ENCODE measurements at regions not wholly inside any gene's neighbourhood (a gene's known extent, or its start where the extent isn't known, plus 50 kb on each side); places are given as distances from the start of the nearest gene placed in this dataset.

- DNase-seq (ENCODE audit: low read depth, low spot score) (no peak), ATAC-seq (no peak)
- no peak overlapping the region for H3K27ac ChIP-seq (ENCODE audit: low read depth, low read length)
- ChIA-PET CTCF (no interaction called here), POLR2A (no interaction called here), RAD21 (ENCODE audit: low non-redundant PET in 1 of 2, low total read pairs in 2 of 2, uncharacterized antibody in 2 of 2, unreplicated experiment in 2 of 2) (no interaction called here)
- no peaks in the 10 kb centered on the region for H3K36me3 ChIP-seq (ENCODE audit: control insufficient read depth in 1 of 2, insufficient read depth in 2 of 2, low read length in 2 of 2)
- no TSS peak for BruUV-seq (replicated peaks)
- H3K9me2 ChIP-seq (ENCODE audit: insufficient read depth), result no peaks in the 10 kb centered on the region
- no peaks in the 10 kb centered on the region for H3K27me3 ChIP-seq (ENCODE audit: insufficient read depth, low read length)
- no peaks in the 10 kb centered on the region for H4K20me1 ChIP-seq (ENCODE audit: insufficient read depth)
- H3K9me3 ChIP-seq (ENCODE audit: control insufficient read depth in 1 of 2, insufficient read depth in 1 of 2, low read depth in 1 of 2, low read length in 2 of 2), result no peaks in the 10 kb centered on the region
- no peak overlapping the region for H3K4me3 ChIP-seq (replicated peaks in 1 of 2; ENCODE audit: low read depth in 1 of 2, low read length in 2 of 2)
- H3K79me2 ChIP-seq (ENCODE audit: insufficient read depth, low read length), result no peaks in the 10 kb centered on the region
- H3K4me1 ChIP-seq (ENCODE audit: control insufficient read depth in 1 of 2, insufficient read depth in 2 of 2, low read length in 2 of 2), result no peaks in the 10 kb centered on the region
- TF ChIP-seq, protein P1, sequence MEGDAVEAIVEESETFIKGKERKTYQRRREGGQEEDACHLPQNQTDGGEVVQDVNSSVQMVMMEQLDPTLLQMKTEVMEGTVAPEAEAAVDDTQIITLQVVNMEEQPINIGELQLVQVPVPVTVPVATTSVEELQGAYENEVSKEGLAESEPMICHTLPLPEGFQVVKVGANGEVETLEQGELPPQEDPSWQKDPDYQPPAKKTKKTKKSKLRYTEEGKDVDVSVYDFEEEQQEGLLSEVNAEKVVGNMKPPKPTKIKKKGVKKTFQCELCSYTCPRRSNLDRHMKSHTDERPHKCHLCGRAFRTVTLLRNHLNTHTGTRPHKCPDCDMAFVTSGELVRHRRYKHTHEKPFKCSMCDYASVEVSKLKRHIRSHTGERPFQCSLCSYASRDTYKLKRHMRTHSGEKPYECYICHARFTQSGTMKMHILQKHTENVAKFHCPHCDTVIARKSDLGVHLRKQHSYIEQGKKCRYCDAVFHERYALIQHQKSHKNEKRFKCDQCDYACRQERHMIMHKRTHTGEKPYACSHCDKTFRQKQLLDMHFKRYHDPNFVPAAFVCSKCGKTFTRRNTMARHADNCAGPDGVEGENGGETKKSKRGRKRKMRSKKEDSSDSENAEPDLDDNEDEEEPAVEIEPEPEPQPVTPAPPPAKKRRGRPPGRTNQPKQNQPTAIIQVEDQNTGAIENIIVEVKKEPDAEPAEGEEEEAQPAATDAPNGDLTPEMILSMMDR (IDR thresholded peaks at IDR 0.05 in 2 of 3, conservative IDR thresholded peaks at IDR 0.05 in 1 of 3; ENCODE audit: borderline replicate concordance in 1 of 3, insufficient read depth in 1 of 3, low read depth in 2 of 3, low read length in 2 of 3), result no peak
- no peak for TF ChIP-seq YY1 (IDR thresholded peaks at IDR 0.05; ENCODE audit: extremely low read depth, insufficient replicate concordance, low read depth, low read length)
- no peak for TF ChIP-seq REST (IDR thresholded peaks at IDR 0.05; ENCODE audit: low read depth)
- TF ChIP-seq, protein P2, sequence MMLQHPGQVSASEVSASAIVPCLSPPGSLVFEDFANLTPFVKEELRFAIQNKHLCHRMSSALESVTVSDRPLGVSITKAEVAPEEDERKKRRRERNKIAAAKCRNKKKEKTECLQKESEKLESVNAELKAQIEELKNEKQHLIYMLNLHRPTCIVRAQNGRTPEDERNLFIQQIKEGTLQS (IDR thresholded peaks at IDR 0.05), result no peak
- TF ChIP-seq EZH2phosphoT487 (IDR thresholded peaks at IDR 0.05; ENCODE audit: borderline replicate concordance), result no peak
- TF ChIP-seq SP1 (IDR thresholded peaks at IDR 0.05; ENCODE audit: low read depth), result no peak
- TF ChIP-seq, protein P3, sequence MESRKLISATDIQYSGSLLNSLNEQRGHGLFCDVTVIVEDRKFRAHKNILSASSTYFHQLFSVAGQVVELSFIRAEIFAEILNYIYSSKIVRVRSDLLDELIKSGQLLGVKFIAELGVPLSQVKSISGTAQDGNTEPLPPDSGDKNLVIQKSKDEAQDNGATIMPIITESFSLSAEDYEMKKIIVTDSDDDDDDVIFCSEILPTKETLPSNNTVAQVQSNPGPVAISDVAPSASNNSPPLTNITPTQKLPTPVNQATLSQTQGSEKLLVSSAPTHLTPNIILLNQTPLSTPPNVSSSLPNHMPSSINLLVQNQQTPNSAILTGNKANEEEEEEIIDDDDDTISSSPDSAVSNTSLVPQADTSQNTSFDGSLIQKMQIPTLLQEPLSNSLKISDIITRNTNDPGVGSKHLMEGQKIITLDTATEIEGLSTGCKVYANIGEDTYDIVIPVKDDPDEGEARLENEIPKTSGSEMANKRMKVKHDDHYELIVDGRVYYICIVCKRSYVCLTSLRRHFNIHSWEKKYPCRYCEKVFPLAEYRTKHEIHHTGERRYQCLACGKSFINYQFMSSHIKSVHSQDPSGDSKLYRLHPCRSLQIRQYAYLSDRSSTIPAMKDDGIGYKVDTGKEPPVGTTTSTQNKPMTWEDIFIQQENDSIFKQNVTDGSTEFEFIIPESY (IDR thresholded peaks at IDR 0.05; ENCODE audit: extremely low read depth, insufficient replicate concordance, low read length), result no peak
- TF ChIP-seq EGR1 (IDR thresholded peaks at IDR 0.05; ENCODE audit: low read depth), result no peak
- no peak for TF ChIP-seq TCF7L2 (IDR thresholded peaks at IDR 0.05; ENCODE audit: borderline replicate concordance, extremely low read depth, insufficient read depth, insufficient read length)
- TF ChIP-seq ZFX (IDR thresholded peaks at IDR 0.05), result no peak
- TF ChIP-seq CEBPB (IDR thresholded peaks at IDR 0.05; ENCODE audit: low read depth), result no peak
- no peak for TF ChIP-seq JUND (IDR thresholded peaks at IDR 0.05)
- no peak for TF ChIP-seq MAX (IDR thresholded peaks at IDR 0.05)
- no peak for TF ChIP-seq POLR2AphosphoS5 (IDR thresholded peaks at IDR 0.05; ENCODE audit: low read depth, low read length)
- H3K9ac ChIP-seq (ENCODE audit: low read length), result no peak overlapping the region
- H3K4me2 ChIP-seq (ENCODE audit: low read length), result no peak overlapping the region
- H2AFZ ChIP-seq (ENCODE audit: low read depth, low read length, poor library complexity, severe bottlenecking), result no peak overlapping the region
- intact Hi-C loops (cut with micrococcal nuclease), result no loop called here
Observed at GRCh38 chr6:157727629-157728182, 95.3 kb upstream of the SNX9 start.

All from HCT116 (cell line).